ENCODE measurements at regions not wholly inside any gene's neighbourhood (a gene's known extent, or its start where the extent isn't known, plus 50 kb on each side); places are given as distances from the start of the nearest gene placed in this dataset.
"Not testable (repeated sequence)": the region's sequence is repeated elsewhere in the genome, so short reads cannot be mapped to it uniquely, and the experiment has no call there.

- H3K4me2 ChIP-seq (ENCODE audit: low read length); H3F3A ChIP-seq (ENCODE audit: low read length, unreplicated experiment); H2AFZ ChIP-seq (ENCODE audit: low read length); H3K9ac ChIP-seq (ENCODE audit: low read length); BruUV-seq (replicated peaks); H3K9me2 ChIP-seq (replicated peaks; ENCODE audit: low read length); H3K9me3 ChIP-seq (ENCODE audit: low read length); POLR2A ChIA-PET (ENCODE audit: unreplicated experiment); H3K4me1 ChIP-seq (ENCODE audit: insufficient read depth, low read length); H3K27me3 ChIP-seq (ENCODE audit: low read length); CTCF ChIA-PET; ATAC-seq; H3K36me3 ChIP-seq (ENCODE audit: low read depth, low read length); H4K20me1 ChIP-seq (ENCODE audit: low read length); H3K4me3 ChIP-seq (ENCODE audit: low read length); H3K27ac ChIP-seq (ENCODE audit: low read length); intact Hi-C loops (cut with micrococcal nuclease); H3K79me2 ChIP-seq (ENCODE audit: low read length): not testable (repeated sequence)
- peak; percentile 40; the same call in 1 of the 2 replicates for TF ChIP-seq CTCF (conservative IDR thresholded peaks at IDR 0.05; ENCODE audit: low read depth, low read length)
- peak; percentile 51 for DNase-seq
These were observed 102.8 kb upstream of the OSBPL11 start for GRCh38 chr3:125697979-125698640.

GRCh38 chr3:125715651-125716050 lies 120.4 kb upstream of the OSBPL11 start:
- H3K4me3 ChIP-seq (ENCODE audit: low read length): no peak overlapping the region
- H3K79me2 ChIP-seq (ENCODE audit: low read length): no peaks in the 10 kb centered on the region
- no peak overlapping the region for H2AFZ ChIP-seq (ENCODE audit: low read length)
- intact Hi-C loops (cut with micrococcal nuclease): no loop called here
- H3K4me1 ChIP-seq (ENCODE audit: insufficient read depth, low read length): no peaks in the 10 kb centered on the region
- TF ChIP-seq EZH2 (IDR thresholded peaks at IDR 0.05; ENCODE audit: low read length, unreplicated experiment) (no peak), CTCF (conservative IDR thresholded peaks at IDR 0.05; ENCODE audit: low read depth, low read length) (no peak), EZH2phosphoT487 (IDR thresholded peaks at IDR 0.05; ENCODE audit: borderline replicate concordance, low read length) (no peak)
- ChIA-PET CTCF (no interaction called here), POLR2A (ENCODE audit: unreplicated experiment) (no interaction called here)
- H3K27ac ChIP-seq (ENCODE audit: low read length): no peak overlapping the region
- H3K9me3 ChIP-seq (ENCODE audit: low read length): no peaks in the 10 kb centered on the region
- no peaks in the 10 kb centered on the region for H3K27me3 ChIP-seq (ENCODE audit: low read length)
- no TSS peak for BruUV-seq (replicated peaks)
- H3K4me2 ChIP-seq (ENCODE audit: low read length): no peak overlapping the region
- no peak overlapping the region for H3K9ac ChIP-seq (ENCODE audit: low read length)
- ATAC-seq (no peak), DNase-seq (no peak)
- H3K9me2 ChIP-seq (replicated peaks; ENCODE audit: low read length): no peaks in the 10 kb centered on the region
- H3F3A ChIP-seq (ENCODE audit: low read length, unreplicated experiment): no peaks in the 10 kb centered on the region
- H3K36me3 ChIP-seq (ENCODE audit: low read depth, low read length): no peaks in the 10 kb centered on the region
- no peaks in the 10 kb centered on the region for H4K20me1 ChIP-seq (ENCODE audit: low read length)

GRCh38 chr3:125732151-125732550 lies 136.9 kb upstream of the OSBPL11 start:
- H3K4me3 ChIP-seq (ENCODE audit: low read length); DNase-seq; H4K20me1 ChIP-seq (ENCODE audit: low read length); H3K36me3 ChIP-seq (ENCODE audit: low read depth, low read length); intact Hi-C loops (cut with micrococcal nuclease); H3K4me1 ChIP-seq (ENCODE audit: insufficient read depth, low read length); H3K9me3 ChIP-seq (ENCODE audit: low read length); H3F3A ChIP-seq (ENCODE audit: low read length, unreplicated experiment); H3K27me3 ChIP-seq (ENCODE audit: low read length); CTCF ChIA-PET; H3K9me2 ChIP-seq (replicated peaks; ENCODE audit: low read length); H3K27ac ChIP-seq (ENCODE audit: low read length); POLR2A ChIA-PET (ENCODE audit: unreplicated experiment); H3K79me2 ChIP-seq (ENCODE audit: low read length); ATAC-seq; H3K9ac ChIP-seq (ENCODE audit: low read length); BruUV-seq (replicated peaks); H3K4me2 ChIP-seq (ENCODE audit: low read length); H2AFZ ChIP-seq (ENCODE audit: low read length): not testable (repeated sequence)

- H3K9me3 ChIP-seq (ENCODE audit: low read length); H3K4me3 ChIP-seq (ENCODE audit: low read length); H3K9me2 ChIP-seq (replicated peaks; ENCODE audit: low read length); ATAC-seq; H3K4me1 ChIP-seq (ENCODE audit: insufficient read depth, low read length); H3K27ac ChIP-seq (ENCODE audit: low read length); intact Hi-C loops (cut with micrococcal nuclease); H3F3A ChIP-seq (ENCODE audit: low read length, unreplicated experiment); H3K79me2 ChIP-seq (ENCODE audit: low read length); POLR2A ChIA-PET (ENCODE audit: unreplicated experiment); H3K36me3 ChIP-seq (ENCODE audit: low read depth, low read length); H3K27me3 ChIP-seq (ENCODE audit: low read length); H4K20me1 ChIP-seq (ENCODE audit: low read length); H3K4me2 ChIP-seq (ENCODE audit: low read length); H3K9ac ChIP-seq (ENCODE audit: low read length); BruUV-seq (replicated peaks); DNase-seq; CTCF ChIA-PET; H2AFZ ChIP-seq (ENCODE audit: low read length): not testable (repeated sequence)
These were observed 146.9 kb upstream of the OSBPL11 start for GRCh38 chr3:125741991-125742718.
